Thoracic aorta (tissue), 2 donors: ENCODE measurements at regions not wholly inside any gene's neighbourhood (a gene's known extent, or its start where the extent isn't known, plus 50 kb on each side); places are given as distances from the start of the nearest gene placed in this dataset.
A peak's percentile ranks its signal among the peaks of the same experiment; 100 is the strongest.

Experiments used
- ATAC-seq: fragments of 150-250 bp; one replicate; pipeline ENCODE4 v1.8.0; 2017; ENCODE audit warnings: low read depth; ENCODE audit not compliant: insufficient number of reproducible peaks, low FRiP score
- DNase-seq: peaks from one replicate; pipeline ENCODE4 v3.0.0-alpha.2; 2020; ENCODE audit warnings: low spot score
- H3K27ac ChIP-seq, 2 donors: fragments of 200-600 bp; sonication (generic); 1 replicate in 1 of 2; 2 replicates in 1 of 2; pipeline ENCODE4 v1.5.1; 2016; ENCODE audit warnings: mild to moderate bottlenecking in 2 of 2, moderate library complexity in 2 of 2
- H3K27me3 ChIP-seq: fragments of 200-600 bp; sonication (generic); replicated peaks from 2 replicates; pipeline ENCODE4 v1.6.0; 2016; ENCODE audit warnings: mild to moderate bottlenecking; ENCODE audit not compliant: insufficient read depth
- H3K36me3 ChIP-seq: fragments of 200-600 bp; sonication (generic); one replicate; pipeline ENCODE4 v1.5.1; 2016
- H3K4me1 ChIP-seq, 2 donors: fragments of 200-600 bp; sonication (generic); 1 replicate in 1 of 2; 2 replicates in 1 of 2; pipeline versions ENCODE4 v1.5.1 to v1.6.0; 2016; ENCODE audit warnings: low read depth in 2 of 2, mild to moderate bottlenecking in 1 of 2; ENCODE audit not compliant: control insufficient read depth in 1 of 2
- H3K4me3 ChIP-seq: fragments of 200-600 bp; sonication (generic); 2 replicates; pipeline ENCODE4 v1.5.1; 2016; ENCODE audit warnings: mild to moderate bottlenecking
- H3K9me3 ChIP-seq: fragments of 200-600 bp; sonication (generic); 2 replicates; pipeline ENCODE4 v1.5.1; 2016
- TF ChIP-seq, protein P1 (sequence below): fragments of 200-600 bp; sonication (generic); IDR thresholded peaks from one replicate; pipeline ENCODE4 v1.5.1; 2019; ENCODE audit warnings: antibody characterized with exemption

GRCh38 chr2:55999231-55999630 is 75.6 kb upstream of the EFEMP1 start:
- ATAC-seq: no peak

DNA sequence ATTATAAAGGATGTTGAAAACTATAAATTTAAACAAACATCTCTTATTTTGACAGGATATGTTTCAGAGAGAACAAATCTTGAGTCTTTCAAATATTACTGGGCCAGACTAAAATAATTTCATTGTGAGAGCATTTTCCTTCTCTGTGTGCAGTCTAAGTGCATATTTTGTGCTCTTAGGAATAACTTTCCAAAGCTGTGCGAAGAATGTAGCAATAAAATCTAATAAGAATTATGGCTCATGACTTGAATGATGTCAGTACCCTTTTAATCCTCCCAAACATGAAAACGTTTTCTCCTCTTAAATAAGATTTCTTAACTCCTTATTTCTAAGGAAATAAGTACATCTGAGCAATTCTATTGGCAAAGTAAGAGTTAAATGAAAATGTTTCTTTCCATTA is 76.2 kb upstream of the EFEMP1 start:
- Histone ChIP-seq H3K4me1 (peaks cover 0 to 25% of the 10 kb centered on the region in 2 donors), H3K27me3 (no peaks in the 10 kb centered on the region), H3K36me3 (no peaks in the 10 kb centered on the region), H3K27ac (peak overlapping the region; percentile 24 to 49), H3K9me3 (no peaks in the 10 kb centered on the region), H3K4me3 (no peak overlapping the region)
- ATAC-seq (peak; percentile 90), DNase-seq (no peak)
- TF ChIP-seq, protein P1, sequence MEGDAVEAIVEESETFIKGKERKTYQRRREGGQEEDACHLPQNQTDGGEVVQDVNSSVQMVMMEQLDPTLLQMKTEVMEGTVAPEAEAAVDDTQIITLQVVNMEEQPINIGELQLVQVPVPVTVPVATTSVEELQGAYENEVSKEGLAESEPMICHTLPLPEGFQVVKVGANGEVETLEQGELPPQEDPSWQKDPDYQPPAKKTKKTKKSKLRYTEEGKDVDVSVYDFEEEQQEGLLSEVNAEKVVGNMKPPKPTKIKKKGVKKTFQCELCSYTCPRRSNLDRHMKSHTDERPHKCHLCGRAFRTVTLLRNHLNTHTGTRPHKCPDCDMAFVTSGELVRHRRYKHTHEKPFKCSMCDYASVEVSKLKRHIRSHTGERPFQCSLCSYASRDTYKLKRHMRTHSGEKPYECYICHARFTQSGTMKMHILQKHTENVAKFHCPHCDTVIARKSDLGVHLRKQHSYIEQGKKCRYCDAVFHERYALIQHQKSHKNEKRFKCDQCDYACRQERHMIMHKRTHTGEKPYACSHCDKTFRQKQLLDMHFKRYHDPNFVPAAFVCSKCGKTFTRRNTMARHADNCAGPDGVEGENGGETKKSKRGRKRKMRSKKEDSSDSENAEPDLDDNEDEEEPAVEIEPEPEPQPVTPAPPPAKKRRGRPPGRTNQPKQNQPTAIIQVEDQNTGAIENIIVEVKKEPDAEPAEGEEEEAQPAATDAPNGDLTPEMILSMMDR: no peak

More at GRCh38 chr2:55999231-55999630, 75.6 kb upstream of the EFEMP1 start:
- Histone ChIP-seq H3K27me3 (no peaks in the 10 kb centered on the region), H3K27ac (peak overlapping the region; percentile 48 to 49), H3K36me3 (no peaks in the 10 kb centered on the region), H3K4me3 (no peak overlapping the region), H3K4me1 (peaks cover 0 to 30% of the 10 kb centered on the region in 2 donors), H3K9me3 (no peaks in the 10 kb centered on the region)
- DNase-seq: no peak
- TF ChIP-seq, protein P1: no peak

GRCh38 chr2:56001947-56002346 is 78.4 kb upstream of the EFEMP1 start:
- Histone ChIP-seq H3K27ac (no peak overlapping the region), H3K9me3 (no peaks in the 10 kb centered on the region), H3K4me3 (no peak overlapping the region), H3K27me3 (no peaks in the 10 kb centered on the region), H3K4me1 (peaks cover 0 to 17% of the 10 kb centered on the region in 2 donors), H3K36me3 (no peaks in the 10 kb centered on the region)
- ATAC-seq: no peak
- DNase-seq: no peak
- TF ChIP-seq, protein P1: no peak

DNA sequence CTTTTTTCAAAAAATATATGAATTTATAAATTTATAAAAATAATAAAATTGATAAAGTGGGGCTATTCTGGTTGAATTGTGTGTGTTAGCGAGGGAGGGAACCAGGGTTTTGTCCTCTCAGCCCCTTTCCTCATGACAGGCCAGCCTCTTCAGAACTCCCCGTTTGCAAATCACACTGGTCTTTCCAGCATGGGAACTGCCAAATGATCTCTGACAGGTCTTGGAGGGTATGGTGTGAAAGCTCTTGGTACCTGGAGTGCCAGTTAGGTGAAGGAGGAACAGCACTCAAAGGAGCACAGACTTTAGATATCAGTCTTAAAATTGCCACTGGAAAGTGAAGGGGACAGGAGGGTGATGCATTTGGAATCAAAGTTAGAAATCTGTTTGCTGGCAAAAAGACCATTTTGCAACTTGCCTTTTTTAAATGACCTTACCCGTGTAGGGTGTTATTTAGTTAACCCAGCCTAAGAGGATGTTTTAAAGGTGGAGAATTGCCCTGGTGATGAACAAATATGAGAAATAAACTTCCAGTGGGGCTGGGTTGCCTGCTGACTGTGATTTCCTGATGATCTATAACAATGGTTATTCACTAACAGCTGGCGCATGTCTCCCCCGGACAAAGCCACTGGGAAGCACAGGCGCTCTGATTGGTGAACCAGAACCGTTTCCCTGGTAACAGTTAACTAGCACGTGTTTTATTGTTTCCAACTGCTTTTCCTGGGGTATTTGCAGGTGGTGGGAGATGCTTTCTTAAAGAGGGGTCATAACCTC is 85.3 kb upstream of the EFEMP1 start:
- DNase-seq (peak; percentile 6), ATAC-seq (peak; percentile 84)
- H3K36me3 ChIP-seq: no peaks in the 10 kb centered on the region
- H3K4me1 ChIP-seq: peaks cover 9 to 11% of the 10 kb centered on the region in 2 donors
- H3K27ac ChIP-seq: no peak overlapping the region
- H3K9me3 ChIP-seq: no peaks in the 10 kb centered on the region
- H3K4me3 ChIP-seq: peak overlapping the region; percentile 37
- no peaks in the 10 kb centered on the region for H3K27me3 ChIP-seq
- TF ChIP-seq, protein P1: no peak

- ATAC-seq (no peak), DNase-seq (no peak)
- Histone ChIP-seq H3K36me3 (no peaks in the 10 kb centered on the region), H3K4me3 (no peak overlapping the region), H3K27me3 (no peaks in the 10 kb centered on the region), H3K4me1 (peaks cover 9 to 11% of the 10 kb centered on the region in 2 donors), H3K27ac (no peak overlapping the region), H3K9me3 (no peaks in the 10 kb centered on the region)
- TF ChIP-seq, protein P1: peak; percentile 66
Observed at GRCh38 chr2:56009758-56010458, 86.3 kb upstream of the EFEMP1 start.
